WERI-Rb-1 (cell line): ENCODE measurements at regions not wholly inside any gene's neighbourhood (a gene's known extent, or its start where the extent isn't known, plus 50 kb on each side); places are given as distances from the start of the nearest gene placed in this dataset.
"Not testable (repeated sequence)": the region's sequence is repeated elsewhere in the genome, so short reads cannot be mapped to it uniquely, and the experiment has no call there.

ENCODE experiments used
- DNase-seq: peaks from one replicate; pipeline ENCODE4 v3.0.0-alpha.2; 2020
- H3K27ac ChIP-seq: fragments of 250-450 bp; sonication (Bioruptor Pico); 2 replicates; pipeline ENCODE4 v1.5.1; 2020; ENCODE audit warnings: mild to moderate bottlenecking, moderate library complexity
- H3K27me3 ChIP-seq: fragments of 250-450 bp; sonication (Bioruptor Pico); 2 replicates; pipeline ENCODE4 v1.5.1; 2021; ENCODE audit warnings: mild to moderate bottlenecking, low read depth, moderate library complexity; ENCODE audit not compliant: insufficient read depth, severe bottlenecking
- H3K36me3 ChIP-seq: fragments of 250-450 bp; sonication (Bioruptor Pico); 2 replicates; pipeline ENCODE4 v1.5.1; 2020; ENCODE audit warnings: mild to moderate bottlenecking, moderate library complexity
- H3K4me3 ChIP-seq: 2 replicates; pipeline ENCODE4 v1.5.1; 2011; ENCODE audit warnings: low read depth, mild to moderate bottlenecking, control low read depth, low read length
- H3K9me3 ChIP-seq: fragments of 250-450 bp; sonication (Bioruptor Pico); 2 replicates; pipeline ENCODE4 v1.5.1; 2021; ENCODE audit warnings: mild to moderate bottlenecking, moderate library complexity; ENCODE audit not compliant: severe bottlenecking
- CTCF ChIP-seq: IDR thresholded peaks from 2 replicates; pipeline ENCODE4 v1.5.1; 2011; ENCODE audit warnings: low read depth, mild to moderate bottlenecking, control low read depth, inconsistent platforms, low read length

GRCh38 chr17:20633268-20634059, 53.9 kb downstream of the CDRT15L2 start:
- not testable (repeated sequence) for H3K9me3 ChIP-seq, DNase-seq, H3K36me3 ChIP-seq, H3K27me3 ChIP-seq, H3K4me3 ChIP-seq, H3K27ac ChIP-seq

- not testable (repeated sequence) for H3K36me3 ChIP-seq, DNase-seq, H3K9me3 ChIP-seq, H3K4me3 ChIP-seq, H3K27me3 ChIP-seq, H3K27ac ChIP-seq
Measured at GRCh38 chr17:20640147-20640546, 60.6 kb downstream of the CDRT15L2 start.

- H3K9me3 ChIP-seq, H3K27ac ChIP-seq, H3K4me3 ChIP-seq, H3K36me3 ChIP-seq, H3K27me3 ChIP-seq: not testable (repeated sequence)
- peak; percentile 63 for TF ChIP-seq CTCF
- peak; percentile 62 for DNase-seq
Measured at GRCh38 chr17:20646661-20647272, 67.2 kb downstream of the CDRT15L2 start.

- not testable (repeated sequence) for H3K27me3 ChIP-seq, H3K4me3 ChIP-seq, H3K36me3 ChIP-seq, DNase-seq, H3K27ac ChIP-seq, H3K9me3 ChIP-seq
Measured at GRCh38 chr17:20649097-20649767, 69.7 kb downstream of the CDRT15L2 start.

GRCh38 chr17:20651022-20651421, 71.5 kb downstream of the CDRT15L2 start:
- not testable (repeated sequence) for H3K9me3 ChIP-seq, H3K4me3 ChIP-seq, H3K36me3 ChIP-seq, H3K27me3 ChIP-seq, H3K27ac ChIP-seq, DNase-seq

GRCh38 chr17:20651736-20652135, 72.2 kb downstream of the CDRT15L2 start:
- not testable (repeated sequence) for H3K36me3 ChIP-seq, H3K27ac ChIP-seq, DNase-seq, H3K9me3 ChIP-seq, H3K27me3 ChIP-seq, H3K4me3 ChIP-seq

GRCh38 chr17:20653391-20653790, 73.9 kb downstream of the CDRT15L2 start:
- H3K36me3 ChIP-seq, H3K27me3 ChIP-seq, DNase-seq, H3K27ac ChIP-seq, H3K4me3 ChIP-seq, H3K9me3 ChIP-seq: not testable (repeated sequence)

GRCh38 chr17:20654114-20654513, 74.6 kb downstream of the CDRT15L2 start:
- not testable (repeated sequence) for H3K27ac ChIP-seq, H3K36me3 ChIP-seq, H3K9me3 ChIP-seq, DNase-seq, H3K4me3 ChIP-seq, H3K27me3 ChIP-seq

- not testable (repeated sequence) for H3K9me3 ChIP-seq, H3K4me3 ChIP-seq, H3K36me3 ChIP-seq, DNase-seq, H3K27me3 ChIP-seq, H3K27ac ChIP-seq
Measured at GRCh38 chr17:20654575-20654974, 75.1 kb downstream of the CDRT15L2 start.

- not testable (repeated sequence) for H3K9me3 ChIP-seq, DNase-seq, H3K4me3 ChIP-seq, H3K36me3 ChIP-seq, H3K27ac ChIP-seq, H3K27me3 ChIP-seq
Measured at GRCh38 chr17:20665103-20665955, 85.8 kb downstream of the CDRT15L2 start.

- not testable (repeated sequence) for H3K36me3 ChIP-seq, H3K27me3 ChIP-seq, H3K9me3 ChIP-seq, H3K4me3 ChIP-seq, H3K27ac ChIP-seq, DNase-seq
Measured at GRCh38 chr17:20666689-20667088, 87.2 kb downstream of the CDRT15L2 start.

GRCh38 chr17:20667712-20668111, 88.2 kb downstream of the CDRT15L2 start:
- H3K27me3 ChIP-seq, H3K27ac ChIP-seq, H3K9me3 ChIP-seq, H3K36me3 ChIP-seq, DNase-seq, H3K4me3 ChIP-seq: not testable (repeated sequence)

- not testable (repeated sequence) for H3K36me3 ChIP-seq, H3K9me3 ChIP-seq, H3K27ac ChIP-seq, DNase-seq, H3K27me3 ChIP-seq, H3K4me3 ChIP-seq
Measured at GRCh38 chr17:20668316-20668715, 88.8 kb downstream of the CDRT15L2 start.
